SK-N-SH (cell line): ENCODE measurements at regions not wholly inside any gene's neighbourhood (a gene's known extent, or its start where the extent isn't known, plus 50 kb on each side); places are given as distances from the start of the nearest gene placed in this dataset.

Experiments used
- CTCF ChIA-PET: fragments of 300-600, 350-600 bp; formaldehyde crosslinking; extraction: SDS; loops from one replicate; lab custom pipeline; 2021; lab: Yijun Ruan, JAX
- POLR2A ChIA-PET: fragments of 350-600 bp; sonication (Branson Sonifier 250); formaldehyde crosslinking; extraction: SDS; loops from one replicate; lab custom pipeline; 2020; ENCODE audit warnings: antibody characterized with exemption, inconsistent platforms; lab: Yijun Ruan, JAX
- DNase-seq: peaks from one replicate; pipeline ENCODE4 v3.0.0; 2012
- H2AFZ ChIP-seq: fragments of 200-600 bp; sonication (generic); 2 replicates; pipeline ENCODE4 v1.8.1; 2016; ENCODE audit warnings: antibody characterized with exemption, mild to moderate bottlenecking, low read depth
- H3F3A ChIP-seq: fragments of 200-600 bp; sonication (generic); replicated peaks from 2 replicates; pipeline ENCODE3; 2016; ENCODE audit warnings: antibody characterized with exemption, mild to moderate bottlenecking; ENCODE audit not compliant: insufficient read depth
- H3K27ac ChIP-seq, 2 experiments: fragments of 200-500 bp in 1 of 2; fragments of 200-600 bp in 1 of 2; sonication (Bioruptor generic) in 1 of 2; sonication (generic), shearing (Covaris generic) in 1 of 2; 2 replicates each; pipeline versions ENCODE4 v1.5.1 to v1.6.1; 2014 to 2016; ENCODE audit warnings: low read depth in 2 of 2, inconsistent platforms in 1 of 2, low read length in 1 of 2, mild to moderate bottlenecking in 1 of 2, mixed read lengths in 1 of 2
- H3K27me3 ChIP-seq: fragments of 200-600 bp; sonication (generic), shearing (Covaris generic); 2 replicates; pipeline ENCODE4 v1.6.1; 2016; ENCODE audit warnings: mixed run types; ENCODE audit not compliant: insufficient read depth
- H3K36me3 ChIP-seq, 2 experiments: fragments of 200-500 bp in 1 of 2; fragments of 200-600 bp in 1 of 2; sonication (Bioruptor generic) in 1 of 2; sonication (generic) in 1 of 2; replicated peaks in 1 of 2; 2 replicates each; pipeline versions ENCODE3 to v1.5.1; 2014 to 2016; ENCODE audit warnings: low read length in 1 of 2, mild to moderate bottlenecking in 1 of 2; ENCODE audit not compliant: insufficient read depth in 2 of 2, control insufficient read depth in 1 of 2
- H3K4me1 ChIP-seq, 2 experiments: fragments of 200-500 bp in 1 of 2; fragments of 200-600 bp in 1 of 2; sonication (Bioruptor generic) in 1 of 2; sonication (generic), shearing (Covaris generic) in 1 of 2; 2 replicates each; pipeline versions ENCODE4 v1.5.1 to v1.6.1; 2014 to 2016; ENCODE audit warnings: low read depth in 1 of 2, low read length in 1 of 2, mixed run types in 1 of 2; ENCODE audit not compliant: insufficient read depth in 2 of 2, control insufficient read depth in 1 of 2
- H3K4me2 ChIP-seq: fragments of 200-600 bp; sonication (generic), shearing (Covaris generic); 2 replicates; pipeline ENCODE4 v1.6.1; 2017; ENCODE audit warnings: mixed run types
- H3K4me3 ChIP-seq, 2 experiments: fragments of 200-500 bp in 1 of 2; fragments of 200-600 bp in 1 of 2; sonication (Bioruptor generic) in 1 of 2; sonication (generic), shearing (Covaris generic) in 1 of 2; 2 replicates each; pipeline versions ENCODE4 v1.5.1 to v1.8.1; 2014 to 2016; ENCODE audit warnings: low read depth in 2 of 2, inconsistent platforms in 1 of 2, low read length in 1 of 2, mild to moderate bottlenecking in 1 of 2, mixed read lengths in 1 of 2, moderate library complexity in 1 of 2
- H3K79me2 ChIP-seq: fragments of 200-600 bp; sonication (generic); 2 replicates; pipeline ENCODE4 v1.8.1; 2017; ENCODE audit warnings: mild to moderate bottlenecking; ENCODE audit not compliant: insufficient read depth
- H3K9ac ChIP-seq: fragments of 200-600 bp; sonication (generic); 2 replicates; pipeline ENCODE4 v1.6.1; 2017; ENCODE audit warnings: mixed run types
- H3K9me2 ChIP-seq: fragments of 200-600 bp; sonication (generic); 2 replicates; pipeline ENCODE4 v1.6.1; 2017; ENCODE audit warnings: mixed run types
- H3K9me3 ChIP-seq: fragments of 200-600 bp; sonication (generic); 2 replicates; pipeline ENCODE4 v1.6.1; 2017; ENCODE audit warnings: mixed run types, mild to moderate bottlenecking, moderate library complexity
- H4K20me1 ChIP-seq: fragments of 200-600 bp; sonication (generic); 2 replicates; pipeline ENCODE4 v1.6.1; 2017; ENCODE audit warnings: mild to moderate bottlenecking, mixed run types; ENCODE audit not compliant: insufficient read depth
- CHD2 ChIP-seq: fragments of 150-350 bp; IDR thresholded peaks from 2 replicates; pipeline ENCODE4 v1.6.1; 2018; ENCODE audit warnings: low read length; ENCODE audit not compliant: partially characterized antibody
- ELF1 ChIP-seq: IDR thresholded peaks from 2 replicates; pipeline ENCODE4 v1.4.0; 2012
- EP300 ChIP-seq, 2 experiments: IDR thresholded peaks; 2 replicates each; pipeline versions ENCODE4 v1.4.0 to v1.6.1; 2012; ENCODE audit warnings: borderline replicate concordance in 1 of 2, low read depth in 1 of 2, low read length in 1 of 2
- EZH2phosphoT487 ChIP-seq: fragments of 200-600 bp; sonication (generic); IDR thresholded peaks from 2 replicates; pipeline ENCODE4 v1.6.1; 2017; ENCODE audit warnings: low read depth, mixed run types, mild to moderate bottlenecking, antibody characterized with exemption, moderate library complexity, borderline replicate concordance
- FOSL2 ChIP-seq: IDR thresholded peaks from 2 replicates; pipeline ENCODE4 v1.4.0; 2012; ENCODE audit warnings: low read depth, mild to moderate bottlenecking, moderate library complexity, borderline replicate concordance
- FOXJ3 ChIP-seq: sonication (generic); formaldehyde crosslinking; IDR thresholded peaks from 2 replicates; pipeline ENCODE4 v1.5.1; 2020; ENCODE audit warnings: mild to moderate bottlenecking, missing genetic modification reagents
- GABPA ChIP-seq: IDR thresholded peaks from 2 replicates; pipeline ENCODE4 v1.4.0; 2012; ENCODE audit warnings: low read depth, mild to moderate bottlenecking
- GATA2 ChIP-seq: sonication (generic); formaldehyde crosslinking; IDR thresholded peaks from 2 replicates; pipeline ENCODE4 v1.5.0; 2020; ENCODE audit warnings: mild to moderate bottlenecking, missing genetic modification reagents
- JUND ChIP-seq: IDR thresholded peaks from 2 replicates; pipeline ENCODE4 v1.4.0; 2012
- MEF2A ChIP-seq: IDR thresholded peaks from 2 replicates; pipeline ENCODE4 v1.4.0; 2012; ENCODE audit warnings: low read depth, borderline replicate concordance
- NRF1 ChIP-seq: IDR thresholded peaks from 2 replicates; pipeline ENCODE4 v1.6.1; 2012; ENCODE audit warnings: low read depth, mild to moderate bottlenecking, low read length
- RCOR1 ChIP-seq: fragments of 150-350 bp; IDR thresholded peaks from 2 replicates; pipeline ENCODE4 v1.6.1; 2017; ENCODE audit warnings: antibody characterized with exemption, low read length
- RFX5 ChIP-seq: IDR thresholded peaks from 2 replicates; pipeline ENCODE4 v1.6.1; 2012; ENCODE audit warnings: mild to moderate bottlenecking, improper control_type of control experiment, low read length
- RXRA ChIP-seq: IDR thresholded peaks from 2 replicates; pipeline ENCODE4 v1.4.0; 2012; ENCODE audit warnings: low read depth, mild to moderate bottlenecking, borderline replicate concordance
- SMC3 ChIP-seq: IDR thresholded peaks from 2 replicates; pipeline ENCODE4 v1.6.1; 2012; ENCODE audit warnings: low read depth, low read length, improper control_type of control experiment
- TAF1 ChIP-seq: IDR thresholded peaks from 2 replicates; pipeline ENCODE4 v1.6.1; 2012; ENCODE audit warnings: low read depth, mild to moderate bottlenecking, low read length, moderate library complexity, borderline replicate concordance
- TCF12 ChIP-seq: IDR thresholded peaks from 2 replicates; pipeline ENCODE4 v1.4.0; 2012
- TEAD4 ChIP-seq: IDR thresholded peaks from 2 replicates; pipeline ENCODE4 v1.4.0; 2012; ENCODE audit warnings: mild to moderate bottlenecking, borderline replicate concordance; ENCODE audit not compliant: insufficient read depth
- YY1 ChIP-seq: IDR thresholded peaks from 2 replicates; pipeline ENCODE4 v1.4.0; 2012; ENCODE audit warnings: low read depth, mild to moderate bottlenecking
- WGBS: methylation state at CpG from one replicate; pipeline ENCODE4 v1.1.6; 2017; ENCODE audit warnings: low lambda C conversion rate; 5-methylcytosine and 5-hydroxymethylcytosine counted together
- TF ChIP-seq, protein P1 (sequence below): fragments of 200-600 bp; sonication (generic); IDR thresholded peaks from 2 replicates; pipeline ENCODE4 v1.6.1; 2017; ENCODE audit warnings: antibody characterized with exemption, mild to moderate bottlenecking, moderate library complexity
- TF ChIP-seq, protein P2 (sequence below): fragments of 150-350 bp; IDR thresholded peaks from 2 replicates; pipeline ENCODE4 v1.6.1; 2016; ENCODE audit warnings: mild to moderate bottlenecking, low read depth, low read length
- TF ChIP-seq, protein P3 (sequence below): IDR thresholded peaks from 2 replicates; pipeline ENCODE4 v1.4.0; 2012; ENCODE audit warnings: low read depth, borderline replicate concordance

DNA sequence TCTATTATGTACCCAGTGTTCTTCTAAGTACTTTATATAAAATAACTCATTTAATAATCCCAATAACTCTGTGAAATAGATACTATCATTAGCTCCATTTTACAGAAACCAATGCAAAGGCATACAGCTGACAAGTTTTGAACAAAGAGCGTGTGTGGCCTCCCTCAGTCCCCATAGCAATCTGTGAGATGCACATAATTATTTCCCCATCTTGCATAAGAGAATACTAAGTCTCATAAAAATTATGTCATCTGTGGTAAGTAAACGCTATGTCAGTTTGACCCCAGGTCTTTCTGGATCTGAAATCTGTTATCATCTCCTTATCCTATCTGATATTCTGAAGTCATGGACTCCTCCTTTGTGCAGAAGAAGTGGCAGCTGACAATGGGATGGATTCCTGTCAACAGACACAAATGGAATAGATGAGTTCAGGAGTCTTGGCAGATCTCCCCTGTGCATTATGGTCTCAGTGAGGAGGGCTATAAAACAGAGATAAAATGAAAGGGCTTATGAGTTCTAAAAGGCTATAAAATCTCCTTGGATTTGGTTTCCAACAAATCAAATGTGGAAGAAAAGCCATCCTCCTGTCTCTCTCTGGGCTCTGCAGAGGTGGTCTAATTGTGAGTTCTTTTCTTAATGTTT lies 162.5 kb upstream of the TLE4 start (continued):
- TF ChIP-seq RXRA = no peak

DNA sequence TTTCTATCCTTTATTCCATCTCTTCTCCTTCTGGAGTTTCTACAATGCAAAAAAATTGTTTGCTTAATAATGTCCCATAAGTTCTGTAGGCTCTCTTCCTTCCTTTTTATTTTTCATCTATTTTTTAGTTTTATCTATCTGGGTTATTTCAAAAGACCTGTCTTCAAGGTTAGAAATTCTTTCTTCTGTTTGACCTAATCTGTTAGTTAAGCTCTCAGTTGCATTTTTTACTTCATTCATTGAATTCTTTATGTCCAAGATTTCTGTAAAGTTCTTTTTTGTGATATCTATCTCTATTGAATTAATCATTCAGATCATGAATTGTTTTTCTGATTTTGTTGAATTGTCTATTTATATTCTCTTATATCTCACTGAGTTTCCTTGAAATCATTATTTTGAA lies 145.9 kb upstream of the TLE4 start:
- no peaks in the 10 kb centered on the region for H3K27me3 ChIP-seq
- no peak for DNase-seq
- no peaks in the 10 kb centered on the region for H4K20me1 ChIP-seq
- H3F3A ChIP-seq = no peaks in the 10 kb centered on the region
- H3K9ac ChIP-seq = no peak overlapping the region
- ChIA-PET CTCF (no interaction called here), POLR2A (no interaction called here)
- no peak for TF ChIP-seq GABPA
- no peak for TF ChIP-seq FOXJ3 (CRISPR knock-in tag)
- TF ChIP-seq TAF1 = no peak
- TF ChIP-seq RCOR1 = no peak
- TF ChIP-seq RXRA = no peak
- TF ChIP-seq RFX5 = no peak
- TF ChIP-seq GATA2 (CRISPR knock-in tag) = no peak
- TF ChIP-seq SMC3 = no peak
- no peak for TF ChIP-seq MEF2A
- H3K9me2 ChIP-seq = no peaks in the 10 kb centered on the region
- H3K9me3 ChIP-seq = peaks cover 3% of the 10 kb centered on the region; the same call in 1 of the 2 replicates
- no peak overlapping the region for H3K27ac ChIP-seq
- no peak overlapping the region for H2AFZ ChIP-seq
- no peaks in the 10 kb centered on the region for H3K79me2 ChIP-seq
- H3K4me2 ChIP-seq = no peak overlapping the region
- H3K4me1 ChIP-seq = no peaks in the 10 kb centered on the region
- no peaks in the 10 kb centered on the region for H3K36me3 ChIP-seq
- H3K4me3 ChIP-seq = no peak overlapping the region

DNA sequence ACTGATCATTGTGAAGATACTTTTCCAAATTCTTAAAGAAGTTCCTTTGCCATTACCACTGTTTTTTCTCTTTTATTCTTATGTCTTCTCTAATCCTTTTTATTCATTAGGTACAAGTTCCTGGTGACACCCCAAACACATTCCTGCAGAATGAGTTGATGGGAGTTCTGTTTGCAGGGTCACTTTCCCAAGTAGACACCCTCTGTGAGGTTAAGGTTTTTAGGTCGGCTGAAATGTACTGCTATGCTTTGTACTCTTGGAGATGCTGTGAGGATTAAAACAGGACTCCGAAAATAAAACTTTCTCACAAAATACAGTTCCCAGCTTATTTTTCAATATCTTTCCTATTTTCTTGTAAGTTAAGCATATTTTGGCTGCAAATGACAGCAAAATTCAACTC lies 143.3 kb upstream of the TLE4 start:
- Histone ChIP-seq H3F3A (no peaks in the 10 kb centered on the region), H3K9me2 (no peaks in the 10 kb centered on the region), H3K9ac (no peak overlapping the region), H3K27me3 (no peaks in the 10 kb centered on the region), H3K27ac (no peak overlapping the region), H2AFZ (no peak overlapping the region), H3K79me2 (no peaks in the 10 kb centered on the region), H3K36me3 (no peaks in the 10 kb centered on the region), H3K4me3 (no peak overlapping the region), H3K4me1 (no peaks in the 10 kb centered on the region), H3K4me2 (no peak overlapping the region), H3K9me3 (peaks cover 3% of the 10 kb centered on the region; the same call in 1 of the 2 replicates), H4K20me1 (no peaks in the 10 kb centered on the region)
- WGBS = 61% methylated on average over 2 of the region's 2 CpGs
- CTCF ChIA-PET = no interaction called here
- no peak for DNase-seq
- POLR2A ChIA-PET = no interaction called here
- TF ChIP-seq RXRA = no peak
- no peak for TF ChIP-seq CHD2
- no peak for TF ChIP-seq YY1
- TF ChIP-seq NRF1 = no peak
- TF ChIP-seq, protein P1, sequence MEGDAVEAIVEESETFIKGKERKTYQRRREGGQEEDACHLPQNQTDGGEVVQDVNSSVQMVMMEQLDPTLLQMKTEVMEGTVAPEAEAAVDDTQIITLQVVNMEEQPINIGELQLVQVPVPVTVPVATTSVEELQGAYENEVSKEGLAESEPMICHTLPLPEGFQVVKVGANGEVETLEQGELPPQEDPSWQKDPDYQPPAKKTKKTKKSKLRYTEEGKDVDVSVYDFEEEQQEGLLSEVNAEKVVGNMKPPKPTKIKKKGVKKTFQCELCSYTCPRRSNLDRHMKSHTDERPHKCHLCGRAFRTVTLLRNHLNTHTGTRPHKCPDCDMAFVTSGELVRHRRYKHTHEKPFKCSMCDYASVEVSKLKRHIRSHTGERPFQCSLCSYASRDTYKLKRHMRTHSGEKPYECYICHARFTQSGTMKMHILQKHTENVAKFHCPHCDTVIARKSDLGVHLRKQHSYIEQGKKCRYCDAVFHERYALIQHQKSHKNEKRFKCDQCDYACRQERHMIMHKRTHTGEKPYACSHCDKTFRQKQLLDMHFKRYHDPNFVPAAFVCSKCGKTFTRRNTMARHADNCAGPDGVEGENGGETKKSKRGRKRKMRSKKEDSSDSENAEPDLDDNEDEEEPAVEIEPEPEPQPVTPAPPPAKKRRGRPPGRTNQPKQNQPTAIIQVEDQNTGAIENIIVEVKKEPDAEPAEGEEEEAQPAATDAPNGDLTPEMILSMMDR = no peak
- no peak for TF ChIP-seq MEF2A
- no peak for TF ChIP-seq RCOR1
- no peak for TF ChIP-seq TCF12
- no peak for TF ChIP-seq TEAD4
- TF ChIP-seq EZH2phosphoT487 = no peak
- TF ChIP-seq, protein P2, sequence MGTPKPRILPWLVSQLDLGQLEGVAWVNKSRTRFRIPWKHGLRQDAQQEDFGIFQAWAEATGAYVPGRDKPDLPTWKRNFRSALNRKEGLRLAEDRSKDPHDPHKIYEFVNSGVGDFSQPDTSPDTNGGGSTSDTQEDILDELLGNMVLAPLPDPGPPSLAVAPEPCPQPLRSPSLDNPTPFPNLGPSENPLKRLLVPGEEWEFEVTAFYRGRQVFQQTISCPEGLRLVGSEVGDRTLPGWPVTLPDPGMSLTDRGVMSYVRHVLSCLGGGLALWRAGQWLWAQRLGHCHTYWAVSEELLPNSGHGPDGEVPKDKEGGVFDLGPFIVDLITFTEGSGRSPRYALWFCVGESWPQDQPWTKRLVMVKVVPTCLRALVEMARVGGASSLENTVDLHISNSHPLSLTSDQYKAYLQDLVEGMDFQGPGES = no peak
- TF ChIP-seq FOSL2 = no peak
- no peak for TF ChIP-seq JUND
- TF ChIP-seq ELF1 = no peak
- TF ChIP-seq, protein P3, sequence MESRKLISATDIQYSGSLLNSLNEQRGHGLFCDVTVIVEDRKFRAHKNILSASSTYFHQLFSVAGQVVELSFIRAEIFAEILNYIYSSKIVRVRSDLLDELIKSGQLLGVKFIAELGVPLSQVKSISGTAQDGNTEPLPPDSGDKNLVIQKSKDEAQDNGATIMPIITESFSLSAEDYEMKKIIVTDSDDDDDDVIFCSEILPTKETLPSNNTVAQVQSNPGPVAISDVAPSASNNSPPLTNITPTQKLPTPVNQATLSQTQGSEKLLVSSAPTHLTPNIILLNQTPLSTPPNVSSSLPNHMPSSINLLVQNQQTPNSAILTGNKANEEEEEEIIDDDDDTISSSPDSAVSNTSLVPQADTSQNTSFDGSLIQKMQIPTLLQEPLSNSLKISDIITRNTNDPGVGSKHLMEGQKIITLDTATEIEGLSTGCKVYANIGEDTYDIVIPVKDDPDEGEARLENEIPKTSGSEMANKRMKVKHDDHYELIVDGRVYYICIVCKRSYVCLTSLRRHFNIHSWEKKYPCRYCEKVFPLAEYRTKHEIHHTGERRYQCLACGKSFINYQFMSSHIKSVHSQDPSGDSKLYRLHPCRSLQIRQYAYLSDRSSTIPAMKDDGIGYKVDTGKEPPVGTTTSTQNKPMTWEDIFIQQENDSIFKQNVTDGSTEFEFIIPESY = no peak
- TF ChIP-seq EP300 (IDR thresholded peaks at IDR 0.05; ENCODE audit: borderline replicate concordance in 1 of 2, low read depth in 1 of 2, low read length in 1 of 2) = no peak
- TF ChIP-seq FOXJ3 (CRISPR knock-in tag) = no peak
